Upper lobe of right lung (tissue), 1 donor: ENCODE measurements at regions not wholly inside any gene's neighbourhood (a gene's known extent, or its start where the extent isn't known, plus 50 kb on each side); places are given as distances from the start of the nearest gene placed in this dataset.
A peak's percentile ranks its signal among the peaks of the same experiment; 100 is the strongest.

Experiments used
- ATAC-seq: fragments of 200-7000 bp; cut with Tn5 transposase; one replicate; pipeline ENCODE4 v1.9.1; 2020; ENCODE audit warnings: mild to moderate bottlenecking, moderate library complexity
- DNase-seq: peaks from one replicate; pipeline ENCODE4 v3.0.0-alpha.2; 2020
- H3K27ac ChIP-seq: fragments of 200-600 bp; one replicate; pipeline ENCODE4 v1.8.0; 2022
- H3K27me3 ChIP-seq: fragments of 200-600 bp; one replicate; pipeline ENCODE4 v1.8.0; 2022; ENCODE audit warnings: mild to moderate bottlenecking
- H3K36me3 ChIP-seq: fragments of 200-600 bp; one replicate; pipeline ENCODE4 v1.8.0; 2022
- H3K4me1 ChIP-seq: fragments of 200-600 bp; one replicate; pipeline ENCODE4 v1.8.0; 2022
- H3K4me3 ChIP-seq: fragments of 200-600 bp; one replicate; pipeline ENCODE4 v1.8.0; 2022; ENCODE audit warnings: mild to moderate bottlenecking
- H3K9me3 ChIP-seq: fragments of 200-600 bp; one replicate; pipeline ENCODE4 v1.8.0; 2022
- CTCF ChIP-seq: fragments of 200-600 bp; IDR thresholded peaks from one replicate; pipeline ENCODE4 v1.8.0; 2022; ENCODE audit warnings: antibody characterized with exemption
- intact Hi-C: fragments of 100-400 bp; cut with DNase I; formaldehyde crosslinking; loops from one replicate; pipeline ENCODE4 v1.11.0; 2022
- donor health status: DM: no; HTN: yes; CAD: no; lungs with severe emphysema.

GRCh38 chr17:6346986-6347385, 87.9 kb downstream of the AIPL1 start:
- H3K4me1 ChIP-seq: no peaks in the 10 kb centered on the region
- H3K36me3 ChIP-seq: no peaks in the 10 kb centered on the region
- TF ChIP-seq CTCF: no peak
- H3K4me3 ChIP-seq: no peak overlapping the region
- ATAC-seq: no peak
- DNase-seq: no peak
- intact Hi-C loops: no loop called here
- H3K9me3 ChIP-seq: no peaks in the 10 kb centered on the region
- peaks cover 4% of the 10 kb centered on the region for H3K27me3 ChIP-seq
- no peak overlapping the region for H3K27ac ChIP-seq

- no peak overlapping the region for H3K4me3 ChIP-seq
- H3K36me3 ChIP-seq: no peaks in the 10 kb centered on the region
- no peak for TF ChIP-seq CTCF
- ATAC-seq (peak; percentile 30), DNase-seq (no peak)
- H3K27me3 ChIP-seq: peaks cover 4% of the 10 kb centered on the region
- intact Hi-C loops: no loop called here
- H3K4me1 ChIP-seq: no peaks in the 10 kb centered on the region
- no peaks in the 10 kb centered on the region for H3K9me3 ChIP-seq
- no peak overlapping the region for H3K27ac ChIP-seq
Measured at GRCh38 chr17:6346156-6346786, 88.7 kb downstream of the AIPL1 start.

GRCh38 chr17:6343736-6344135, 91.2 kb downstream of the AIPL1 start:
- no peak for DNase-seq
- H3K9me3 ChIP-seq: no peaks in the 10 kb centered on the region
- H3K4me3 ChIP-seq: no peak overlapping the region
- no peaks in the 10 kb centered on the region for H3K36me3 ChIP-seq
- no peaks in the 10 kb centered on the region for H3K4me1 ChIP-seq
- H3K27ac ChIP-seq: no peak overlapping the region
- H3K27me3 ChIP-seq: no peaks in the 10 kb centered on the region
- ATAC-seq: no peak
- no peak for TF ChIP-seq CTCF
- intact Hi-C loops: no loop called here

DNA sequence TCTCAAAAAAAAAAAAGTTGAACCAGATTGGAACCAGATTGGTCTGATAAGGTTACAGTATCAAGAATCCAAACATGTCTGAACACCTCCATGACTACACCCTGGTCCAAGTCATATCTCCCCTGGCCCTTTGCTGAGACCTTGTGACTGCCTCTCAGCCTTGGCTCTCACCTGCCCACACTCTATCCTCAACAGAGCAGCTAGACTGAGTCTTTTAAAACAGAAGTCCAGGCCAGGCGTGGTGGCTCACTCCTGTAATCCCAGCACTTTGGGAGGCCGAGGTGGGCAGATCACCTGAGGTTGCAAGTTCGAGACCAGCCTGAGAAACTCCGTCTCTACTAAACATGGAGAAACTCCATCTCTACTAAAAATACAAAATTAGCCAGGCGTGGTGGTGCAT, 91.7 kb downstream of the AIPL1 start:
- no peak overlapping the region for H3K27ac ChIP-seq
- no peaks in the 10 kb centered on the region for H3K36me3 ChIP-seq
- DNase-seq (no peak), ATAC-seq (no peak)
- no peak for TF ChIP-seq CTCF
- H3K4me1 ChIP-seq: no peaks in the 10 kb centered on the region
- H3K9me3 ChIP-seq: no peaks in the 10 kb centered on the region
- H3K27me3 ChIP-seq: no peaks in the 10 kb centered on the region
- intact Hi-C loops: no loop called here
- H3K4me3 ChIP-seq: no peak overlapping the region

DNA sequence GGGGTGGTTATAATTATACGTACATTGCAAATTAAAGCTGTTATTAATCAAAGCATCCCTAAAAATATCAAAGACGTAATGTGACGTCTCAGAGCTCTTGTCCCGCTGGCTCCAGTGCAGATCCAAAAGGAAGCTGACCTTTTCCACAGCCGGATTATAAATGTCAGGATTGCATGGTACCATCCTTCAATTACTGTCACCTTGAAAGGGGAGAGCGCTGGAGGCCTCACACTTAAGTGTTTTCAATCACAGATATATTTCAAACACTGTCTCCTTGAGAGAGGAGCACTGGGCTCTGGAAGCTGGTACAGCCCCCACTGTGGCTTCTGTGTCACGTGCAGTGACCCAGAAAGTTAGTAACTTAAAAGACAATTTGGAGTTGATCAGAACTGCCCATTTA, 94.2 kb downstream of the AIPL1 start:
- Histone ChIP-seq H3K9me3 (no peaks in the 10 kb centered on the region), H3K36me3 (no peaks in the 10 kb centered on the region), H3K4me1 (no peaks in the 10 kb centered on the region), H3K4me3 (no peak overlapping the region), H3K27ac (no peak overlapping the region), H3K27me3 (no peaks in the 10 kb centered on the region)
- no peak for TF ChIP-seq CTCF
- ATAC-seq: no peak
- intact Hi-C loops: no loop called here
- no peak for DNase-seq

- TF ChIP-seq CTCF: no peak
- H3K4me3 ChIP-seq: no peak overlapping the region
- no peaks in the 10 kb centered on the region for H3K9me3 ChIP-seq
- H3K36me3 ChIP-seq: no peaks in the 10 kb centered on the region
- intact Hi-C loops: no loop called here
- H3K4me1 ChIP-seq: no peaks in the 10 kb centered on the region
- DNase-seq (no peak), ATAC-seq (no peak)
- H3K27ac ChIP-seq: no peak overlapping the region
- H3K27me3 ChIP-seq: no peaks in the 10 kb centered on the region
Measured at GRCh38 chr17:6334386-6334785, 100.5 kb downstream of the AIPL1 start.
